Naive thymus-derived CD4-positive, alpha-beta T cell (primary cell): ENCODE measurements at regions not wholly inside any gene's neighbourhood (a gene's known extent, or its start where the extent isn't known, plus 50 kb on each side); places are given as distances from the start of the nearest gene placed in this dataset.

Experiments
- ATAC-seq: fragments of 150-1000 bp; cut with Tn5 transposase; 2 replicates; pipeline ENCODE4 v1.10.0; 2021; ENCODE audit warnings: mild to moderate bottlenecking, moderate library complexity
- CTCF ChIA-PET: fragments of 350-600 bp; sonication (Branson Sonifier 250); formaldehyde crosslinking; loops from one replicate; lab custom pipeline; 2021; ENCODE audit warnings: antibody characterized with exemption; lab: Charles Lee
- POLR2A ChIA-PET: fragments of 350-600 bp; sonication (Branson Sonifier 250); formaldehyde crosslinking; loops from one replicate; lab custom pipeline; 2021; ENCODE audit warnings: antibody characterized with exemption, inconsistent platforms; lab: Charles Lee
- DNase-seq, 9 donors: peaks; one replicate each; pipeline versions ENCODE4 v3.0.0 to v3.0.0-alpha.2; 2020 to 2022; ENCODE audit warnings: mixed read lengths in 1 of 9
- H3K27ac ChIP-seq: one replicate; pipeline ENCODE4 v1.7.0; 2013; ENCODE audit warnings: mild to moderate bottlenecking, low read depth, low read length, moderate library complexity
- H3K27me3 ChIP-seq, 2 donors: one replicate each; pipeline ENCODE4 v1.7.0; 2013; ENCODE audit warnings: low read length in 2 of 2, mild to moderate bottlenecking in 2 of 2, moderate library complexity in 2 of 2; ENCODE audit not compliant: control insufficient read depth in 2 of 2, insufficient read depth in 2 of 2
- H3K36me3 ChIP-seq, 3 experiments: 1 replicate in 2 of 3; 2 replicates in 1 of 3; pipeline ENCODE4 v1.7.0; 2013; ENCODE audit warnings: low read length in 3 of 3, mild to moderate bottlenecking in 3 of 3, moderate library complexity in 1 of 3; ENCODE audit not compliant: insufficient read depth in 3 of 3, control insufficient read depth in 2 of 3
- H3K4me1 ChIP-seq, 2 donors: one replicate each; pipeline ENCODE4 v1.7.0; 2013; ENCODE audit warnings: low read length in 2 of 2, mild to moderate bottlenecking in 2 of 2, moderate library complexity in 1 of 2; ENCODE audit not compliant: control insufficient read depth in 2 of 2, insufficient read depth in 2 of 2
- H3K4me3 ChIP-seq: 2 replicates; pipeline ENCODE4 v1.7.0; 2013; ENCODE audit warnings: mild to moderate bottlenecking, low read length
- H3K9me3 ChIP-seq, 3 experiments: 1 replicate in 2 of 3; 2 replicates in 1 of 3; pipeline ENCODE4 v1.7.0; 2013; ENCODE audit warnings: low read length in 3 of 3; ENCODE audit not compliant: control insufficient read depth in 2 of 3
- H3K27ac Mint-ChIP-seq, 9 donors: one replicate each; pipeline ENCODE4 v1.8.0; 2020 to 2022; ENCODE audit warnings: mixed read lengths in 9 of 9, mild to moderate bottlenecking in 8 of 9, moderate library complexity in 5 of 9, inconsistent platforms in 2 of 9
- H3K27me3 Mint-ChIP-seq, 5 donors: one replicate each; pipeline ENCODE4 v1.8.0; 2021 to 2022; ENCODE audit warnings: mixed read lengths in 5 of 5, mild to moderate bottlenecking in 1 of 5
- H3K36me3 Mint-ChIP-seq, 5 donors: one replicate each; pipeline ENCODE4 v1.8.0; 2020 to 2022; ENCODE audit warnings: mixed read lengths in 5 of 5, mild to moderate bottlenecking in 3 of 5, inconsistent platforms in 1 of 5
- H3K4me1 Mint-ChIP-seq, 7 donors: one replicate each; pipeline ENCODE4 v1.8.0; 2020 to 2022; ENCODE audit warnings: mixed read lengths in 7 of 7, mild to moderate bottlenecking in 3 of 7, inconsistent platforms in 1 of 7
- H3K4me3 Mint-ChIP-seq, 10 donors: one replicate each; pipeline ENCODE4 v1.8.0; 2020 to 2022; ENCODE audit warnings: mild to moderate bottlenecking in 10 of 10, mixed read lengths in 10 of 10, moderate library complexity in 6 of 10, inconsistent platforms in 2 of 10
- H3K9me3 Mint-ChIP-seq, 11 donors: one replicate each; pipeline ENCODE4 v1.8.0; 2020 to 2022; ENCODE audit warnings: mixed read lengths in 11 of 11, mild to moderate bottlenecking in 4 of 11, inconsistent platforms in 1 of 11, moderate library complexity in 1 of 11
- intact Hi-C, 2 donors: fragments of 100-400 bp; cut with micrococcal nuclease; formaldehyde crosslinking; loops; one replicate each; pipeline ENCODE4 v1.15.1; 2023

DNA sequence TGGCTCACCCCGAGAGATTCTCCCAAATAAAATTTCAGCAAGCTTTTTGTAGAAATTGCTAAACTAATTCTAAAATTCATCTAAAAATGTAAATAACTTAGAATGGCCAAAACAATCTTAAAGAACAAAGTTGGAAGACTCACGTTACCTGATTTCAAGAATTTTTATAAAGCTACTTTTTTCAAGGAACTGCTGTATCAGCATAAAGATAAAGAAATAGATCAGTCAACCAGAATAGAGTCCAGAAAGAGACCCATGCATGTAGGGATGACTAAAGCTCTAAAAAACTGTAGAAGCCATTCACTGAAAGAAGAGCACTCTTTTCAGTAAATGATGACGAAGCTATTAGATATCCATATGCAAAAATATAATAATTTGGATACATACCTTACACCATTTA, 652.1 kb downstream of the TBC1D32 start:
- ChIA-PET POLR2A (no interaction called here), CTCF (no interaction called here)
- intact Hi-C loops, result no loop called here
- Histone ChIP-seq H3K4me1 (no peaks in the 10 kb centered on the region), H3K27me3 (no peaks in the 10 kb centered on the region), H3K4me3 (no peak overlapping the region), H3K36me3 (no peaks in the 10 kb centered on the region), H3K9me3 (no peaks in the 10 kb centered on the region), H3K27ac (no peak overlapping the region)
- H3K9me3 Mint-ChIP-seq, result peaks cover 0 to 6% (median 0%) of the 10 kb centered on the region in 11 donors
- no peaks in the 10 kb centered on the region for H3K36me3 Mint-ChIP-seq
- DNase-seq (no peak), ATAC-seq (no peak)
- no peaks in the 10 kb centered on the region for H3K27me3 Mint-ChIP-seq
- no peak overlapping the region for H3K27ac Mint-ChIP-seq
- no peak overlapping the region for H3K4me3 Mint-ChIP-seq
- H3K4me1 Mint-ChIP-seq, result no peaks in the 10 kb centered on the region

DNA sequence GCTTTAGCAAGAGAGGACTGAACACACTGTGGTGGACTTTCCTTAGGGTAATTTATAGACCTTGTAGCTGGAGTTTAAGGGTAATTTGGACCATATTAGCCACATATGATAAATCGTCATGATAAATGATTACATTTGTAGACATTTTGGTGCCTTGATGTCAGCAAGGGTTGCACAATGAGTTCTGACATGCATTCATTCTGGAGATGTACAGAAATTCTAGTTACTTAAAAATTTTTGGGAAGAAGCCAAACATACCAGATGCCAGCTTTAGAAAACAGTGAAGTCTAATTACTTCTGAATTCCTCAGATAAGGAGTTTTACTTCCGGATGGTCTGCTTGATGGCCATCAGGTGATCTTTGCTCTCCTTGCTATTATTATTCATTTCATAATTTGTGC, 653.1 kb downstream of the TBC1D32 start:
- no peak for ATAC-seq
- ChIA-PET CTCF (interaction anchor here (0.6 kb wide), 1 partner anchor 30 kb away, joined by 4 read pairs; no protein-coding TSS in a partner anchor), POLR2A (no interaction called here)
- Mint-ChIP-seq H3K36me3 (no peaks in the 10 kb centered on the region), H3K4me3 (no peak overlapping the region), H3K27ac (no peak overlapping the region), H3K9me3 (peaks cover 0 to 6% (median 0%) of the 10 kb centered on the region in 11 donors), H3K4me1 (no peaks in the 10 kb centered on the region), H3K27me3 (no peaks in the 10 kb centered on the region)
- H3K36me3 ChIP-seq, result no peaks in the 10 kb centered on the region
- intact Hi-C loops, result no loop called here
- H3K4me1 ChIP-seq, result no peaks in the 10 kb centered on the region
- no peak overlapping the region for H3K27ac ChIP-seq
- no peaks in the 10 kb centered on the region for H3K27me3 ChIP-seq
- no peak for DNase-seq
- no peak overlapping the region for H3K4me3 ChIP-seq
- H3K9me3 ChIP-seq, result no peaks in the 10 kb centered on the region

DNA sequence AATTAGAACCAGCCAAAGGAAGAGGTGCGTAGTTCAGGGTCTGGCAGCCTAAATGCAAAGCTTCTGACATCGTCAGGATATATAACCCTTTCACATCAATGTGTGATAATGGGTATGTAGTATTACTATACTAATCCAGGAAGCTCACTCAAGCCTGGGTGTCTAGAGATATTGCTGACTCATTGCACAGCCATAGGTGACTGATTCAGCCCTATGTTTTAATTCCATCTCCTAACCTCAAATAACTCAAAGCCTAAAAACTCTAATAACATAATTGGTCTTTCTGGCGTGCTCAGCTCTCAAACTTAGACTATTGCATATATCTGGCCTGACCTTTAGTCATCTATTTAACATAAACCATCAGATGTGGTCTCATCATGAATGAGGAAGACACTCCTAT, 658.4 kb downstream of the TBC1D32 start:
- Mint-ChIP-seq H3K4me3 (no peak overlapping the region), H3K27ac (no peak overlapping the region), H3K36me3 (no peaks in the 10 kb centered on the region), H3K27me3 (no peaks in the 10 kb centered on the region), H3K9me3 (peaks cover 0 to 4% (median 0%) of the 10 kb centered on the region in 11 donors), H3K4me1 (no peaks in the 10 kb centered on the region)
- Histone ChIP-seq H3K4me1 (no peaks in the 10 kb centered on the region), H3K27ac (no peak overlapping the region), H3K4me3 (no peak overlapping the region), H3K27me3 (no peaks in the 10 kb centered on the region), H3K36me3 (no peaks in the 10 kb centered on the region), H3K9me3 (no peaks in the 10 kb centered on the region)
- DNase-seq (no peak), ATAC-seq (no peak)
- POLR2A ChIA-PET, result no interaction called here
- intact Hi-C loops, result no loop called here
- CTCF ChIA-PET, result no interaction called here

DNA sequence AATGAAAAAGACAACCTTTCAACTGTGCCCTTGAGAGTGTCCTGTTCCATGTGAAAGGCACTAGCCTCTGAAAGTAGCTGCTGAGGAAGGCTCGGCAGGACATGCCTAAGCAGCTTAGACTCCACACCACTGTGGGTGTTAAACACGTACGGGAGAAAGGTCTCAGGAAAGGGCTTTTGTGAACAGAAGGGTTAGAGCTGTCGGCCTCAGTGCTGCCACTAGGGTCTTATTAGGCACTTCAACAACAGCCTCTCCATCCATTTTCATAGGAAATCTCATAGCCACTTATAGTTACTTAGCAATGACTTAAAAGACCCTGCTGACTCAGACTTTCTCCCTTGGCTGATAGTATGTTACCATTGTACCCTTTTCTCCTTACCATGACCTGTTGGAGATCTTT, 662.8 kb downstream of the TBC1D32 start:
- Histone ChIP-seq H3K4me1 (no peaks in the 10 kb centered on the region), H3K9me3 (no peaks in the 10 kb centered on the region), H3K4me3 (no peak overlapping the region), H3K27ac (no peak overlapping the region), H3K27me3 (no peaks in the 10 kb centered on the region), H3K36me3 (no peaks in the 10 kb centered on the region)
- ATAC-seq (no peak), DNase-seq (no peak)
- no peaks in the 10 kb centered on the region for H3K36me3 Mint-ChIP-seq
- H3K4me3 Mint-ChIP-seq, result no peak overlapping the region
- ChIA-PET CTCF (no interaction called here), POLR2A (no interaction called here)
- no peak overlapping the region for H3K27ac Mint-ChIP-seq
- H3K27me3 Mint-ChIP-seq, result no peaks in the 10 kb centered on the region
- H3K4me1 Mint-ChIP-seq, result no peaks in the 10 kb centered on the region
- intact Hi-C loops, result no loop called here
- peaks cover 0 to 18% (median 7%) of the 10 kb centered on the region in 11 donors for H3K9me3 Mint-ChIP-seq

DNA sequence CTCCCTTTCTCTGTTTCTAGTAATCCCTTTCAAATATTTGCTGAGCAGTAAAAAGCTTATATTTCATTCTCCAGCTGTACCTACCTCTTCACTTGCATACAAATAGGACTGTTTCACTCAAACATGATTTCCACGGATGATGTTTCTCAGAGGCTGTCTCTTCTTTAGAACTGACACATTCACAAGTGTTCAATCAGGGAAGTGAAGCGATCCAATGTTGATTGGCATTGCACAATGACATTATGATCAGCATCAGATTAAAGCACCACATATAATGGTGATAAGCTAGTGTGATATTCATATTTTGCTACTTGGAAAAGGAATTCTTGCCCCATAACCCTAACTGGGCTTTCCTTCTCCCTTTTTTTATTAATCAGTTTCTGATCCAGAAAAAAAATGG, 681.8 kb downstream of the TBC1D32 start:
- H3K9me3 ChIP-seq, result no peaks in the 10 kb centered on the region
- Mint-ChIP-seq H3K9me3 (peaks cover 0 to 20% (median 3%) of the 10 kb centered on the region in 11 donors), H3K27ac (no peak overlapping the region), H3K27me3 (no peaks in the 10 kb centered on the region), H3K4me1 (no peaks in the 10 kb centered on the region), H3K36me3 (no peaks in the 10 kb centered on the region), H3K4me3 (no peak overlapping the region)
- H3K27ac ChIP-seq, result no peak overlapping the region
- ChIA-PET POLR2A (no interaction called here), CTCF (no interaction called here)
- H3K4me1 ChIP-seq, result no peaks in the 10 kb centered on the region
- intact Hi-C loops, result no loop called here
- H3K27me3 ChIP-seq, result peaks cover 0 to 4% of the 10 kb centered on the region in 2 donors
- ATAC-seq (no peak), DNase-seq (no peak)
- H3K36me3 ChIP-seq, result no peaks in the 10 kb centered on the region
- no peak overlapping the region for H3K4me3 ChIP-seq

DNA sequence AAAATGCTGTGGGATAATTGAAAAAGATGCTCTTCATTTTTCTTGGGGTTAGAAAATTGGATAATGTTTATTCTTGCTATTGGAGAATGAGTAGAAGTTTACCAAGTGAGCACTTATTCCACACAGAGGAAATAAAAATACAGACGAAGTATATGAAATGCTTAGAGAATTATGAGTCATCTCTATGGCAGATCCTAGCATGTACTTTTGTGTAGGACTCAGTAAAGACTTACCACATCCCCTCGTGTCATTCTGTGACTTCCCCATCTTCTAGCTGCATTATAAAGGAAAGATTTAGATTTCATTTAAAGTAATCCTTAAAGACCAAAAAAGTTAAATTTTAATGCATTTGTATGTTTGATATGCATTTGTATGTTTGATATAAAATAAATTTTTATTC, 685.6 kb downstream of the TBC1D32 start:
- Mint-ChIP-seq H3K4me1 (no peaks in the 10 kb centered on the region), H3K9me3 (peaks cover 0 to 24% (median 3%) of the 10 kb centered on the region in 11 donors), H3K4me3 (no peak overlapping the region), H3K36me3 (no peaks in the 10 kb centered on the region), H3K27ac (no peak overlapping the region), H3K27me3 (peaks cover 0 to 5% (median 0%) of the 10 kb centered on the region in 5 donors)
- peaks cover 0 to 4% of the 10 kb centered on the region in 2 donors for H3K27me3 ChIP-seq
- intact Hi-C loops, result no loop called here
- no peaks in the 10 kb centered on the region for H3K36me3 ChIP-seq
- DNase-seq, result no peak
- no peak overlapping the region for H3K27ac ChIP-seq
- no peak overlapping the region for H3K4me3 ChIP-seq
- ChIA-PET POLR2A (no interaction called here), CTCF (no interaction called here)
- no peaks in the 10 kb centered on the region for H3K9me3 ChIP-seq
- no peaks in the 10 kb centered on the region for H3K4me1 ChIP-seq
- no peak for ATAC-seq

DNA sequence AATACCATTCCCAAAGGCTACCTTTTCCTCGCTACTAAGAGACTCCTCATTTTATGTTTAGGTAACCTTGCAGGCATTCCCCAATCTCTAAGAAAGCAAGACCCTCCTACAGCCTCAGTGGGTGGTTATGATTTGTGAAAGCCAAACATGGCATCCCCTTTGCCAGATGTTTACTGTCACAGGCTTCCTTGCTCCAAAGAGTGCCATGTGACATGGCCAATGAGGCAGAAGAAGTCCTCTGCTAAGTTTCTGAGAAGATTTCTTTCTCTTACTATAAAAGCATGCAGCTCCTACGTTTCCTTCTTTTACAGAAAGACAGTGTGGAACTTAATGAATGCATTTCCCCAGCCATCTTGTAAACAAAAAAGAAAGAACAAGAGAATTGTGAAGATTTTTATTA, 688.2 kb downstream of the TBC1D32 start:
- intact Hi-C loops, result no loop called here
- CTCF ChIA-PET, result no interaction called here
- no peak overlapping the region for H3K27ac Mint-ChIP-seq

More for the DNA sequence above, 688.2 kb downstream of the TBC1D32 start:
- H3K4me1 Mint-ChIP-seq, result no peaks in the 10 kb centered on the region
- POLR2A ChIA-PET, result no interaction called here
- peaks cover 0 to 5% (median 0%) of the 10 kb centered on the region in 5 donors for H3K27me3 Mint-ChIP-seq
- peaks cover 0 to 4% of the 10 kb centered on the region in 2 donors for H3K27me3 ChIP-seq
- no peaks in the 10 kb centered on the region for H3K4me1 ChIP-seq
- ATAC-seq (no peak), DNase-seq (no peak)
- no peaks in the 10 kb centered on the region for H3K36me3 Mint-ChIP-seq
- no peak overlapping the region for H3K27ac ChIP-seq
- H3K9me3 Mint-ChIP-seq, result peaks cover 0 to 20% (median 3%) of the 10 kb centered on the region in 11 donors
- no peak overlapping the region for H3K4me3 Mint-ChIP-seq
- H3K9me3 ChIP-seq, result no peaks in the 10 kb centered on the region
- H3K36me3 ChIP-seq, result no peaks in the 10 kb centered on the region
- H3K4me3 ChIP-seq, result no peak overlapping the region
